CD4-positive, CD25-positive, alpha-beta regulatory T cell (primary cell): ENCODE measurements at regions not wholly inside any gene's neighbourhood (a gene's known extent, or its start where the extent isn't known, plus 50 kb on each side); places are given as distances from the start of the nearest gene placed in this dataset.

Experiments used
- ATAC-seq, 2 donors: fragments of 150-1000 bp; cut with Tn5 transposase; one replicate each; pipeline ENCODE4 v1.10.0; 2021; ENCODE audit warnings: low read depth in 2 of 2, moderate number of reproducible peaks in 2 of 2, moderate library complexity in 1 of 2
- DNase-seq, 3 donors: peaks; one replicate each; pipeline versions ENCODE4 v3.0.0 to v3.0.0-alpha.2; 2012 to 2022; ENCODE audit warnings: mixed read lengths in 1 of 3
- H3K27ac ChIP-seq: one replicate; pipeline ENCODE4 v1.7.0; 2013; ENCODE audit warnings: mild to moderate bottlenecking, low read length; ENCODE audit not compliant: insufficient read depth, poor library complexity, severe bottlenecking
- H3K27me3 ChIP-seq: one replicate; pipeline ENCODE4 v1.7.0; 2013; ENCODE audit warnings: low read length; ENCODE audit not compliant: control insufficient read depth, insufficient read depth
- H3K36me3 ChIP-seq: one replicate; pipeline ENCODE4 v1.7.0; 2013; ENCODE audit warnings: mild to moderate bottlenecking, low read length, moderate library complexity; ENCODE audit not compliant: control insufficient read depth, insufficient read depth
- H3K4me1 ChIP-seq: 2 replicates; pipeline ENCODE4 v1.7.0; 2013; ENCODE audit warnings: mild to moderate bottlenecking, low read length; ENCODE audit not compliant: insufficient read depth, control insufficient read depth, poor library complexity, severe bottlenecking
- H3K4me3 ChIP-seq: one replicate; pipeline ENCODE4 v1.7.0; 2013; ENCODE audit warnings: low read depth, mild to moderate bottlenecking, low read length, moderate library complexity
- H3K9me3 ChIP-seq, 2 experiments: 1 replicate in 1 of 2; 2 replicates in 1 of 2; pipeline ENCODE4 v1.7.0; 2013; ENCODE audit warnings: low read length in 2 of 2, mild to moderate bottlenecking in 1 of 2, moderate library complexity in 1 of 2; ENCODE audit not compliant: control insufficient read depth in 2 of 2
- H3K27ac Mint-ChIP-seq, 3 donors: one replicate each; pipeline ENCODE4 v1.8.0; 2020 to 2022; ENCODE audit warnings: mild to moderate bottlenecking in 3 of 3, mixed read lengths in 3 of 3, moderate library complexity in 2 of 3
- H3K27me3 Mint-ChIP-seq: one replicate; pipeline ENCODE4 v1.8.0; 2022; ENCODE audit warnings: mild to moderate bottlenecking, mixed read lengths
- H3K36me3 Mint-ChIP-seq: one replicate; pipeline ENCODE4 v1.8.0; 2020; ENCODE audit warnings: mixed read lengths
- H3K4me1 Mint-ChIP-seq, 4 donors: one replicate each; pipeline ENCODE4 v1.8.0; 2020 to 2022; ENCODE audit warnings: mixed read lengths in 4 of 4, mild to moderate bottlenecking in 1 of 4
- H3K4me3 Mint-ChIP-seq, 4 donors: one replicate each; pipeline ENCODE4 v1.8.0; 2020 to 2022; ENCODE audit warnings: mild to moderate bottlenecking in 4 of 4, mixed read lengths in 4 of 4, moderate library complexity in 3 of 4
- H3K9me3 Mint-ChIP-seq, 7 donors: one replicate each; pipeline ENCODE4 v1.8.0; 2020 to 2022; ENCODE audit warnings: mixed read lengths in 7 of 7, mild to moderate bottlenecking in 3 of 7, moderate library complexity in 2 of 7

DNA sequence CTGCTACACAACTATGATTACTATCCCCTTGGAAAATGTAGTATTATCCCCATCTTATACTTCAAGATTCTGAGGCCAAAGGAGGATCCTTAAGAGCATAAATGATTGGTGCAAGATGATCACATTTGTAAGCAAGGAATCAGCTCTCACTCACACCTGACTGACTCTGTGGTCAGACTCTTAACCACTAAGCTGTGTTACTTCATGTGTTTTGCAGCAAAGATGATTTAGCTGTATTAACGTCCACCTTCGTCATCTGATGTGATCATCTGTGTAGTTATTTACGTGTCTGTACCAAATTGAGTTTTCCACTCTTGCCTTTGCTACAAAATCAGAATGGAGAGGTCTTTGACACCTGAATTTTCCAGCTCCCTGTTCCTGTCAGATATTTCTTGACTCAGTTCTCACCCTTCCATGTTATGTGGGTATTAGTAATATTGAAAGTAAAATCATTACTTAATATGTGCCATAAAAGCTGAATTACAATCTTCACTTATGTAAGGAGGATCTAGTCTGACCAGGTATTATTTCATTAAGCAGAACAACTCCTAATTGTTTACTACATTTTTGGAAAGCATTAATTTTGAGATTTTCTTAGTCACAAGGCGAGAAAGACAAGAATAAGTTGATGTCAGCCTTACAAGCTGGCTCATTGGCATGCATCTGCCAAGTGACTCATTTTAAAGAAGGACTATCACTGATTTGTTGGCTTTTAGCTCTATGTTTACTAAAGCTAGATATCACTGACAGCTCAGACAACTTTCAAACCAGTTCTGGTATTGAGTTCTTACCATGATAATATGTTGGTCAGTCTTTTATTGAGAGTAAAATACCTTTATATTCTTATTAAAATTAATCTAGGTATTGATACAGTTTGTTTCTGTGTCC is 1279.8 kb upstream of the PCDH9 start:
- H3K9me3 ChIP-seq: no peaks in the 10 kb centered on the region
- no peaks in the 10 kb centered on the region for H3K4me1 Mint-ChIP-seq
- no peaks in the 10 kb centered on the region for H3K27me3 Mint-ChIP-seq
- H3K4me1 ChIP-seq: no peaks in the 10 kb centered on the region
- no peak for DNase-seq
- no peak overlapping the region for H3K27ac Mint-ChIP-seq
- no peaks in the 10 kb centered on the region for H3K27me3 ChIP-seq
- H3K36me3 ChIP-seq: no peaks in the 10 kb centered on the region
- H3K36me3 Mint-ChIP-seq: no peaks in the 10 kb centered on the region
- no peak overlapping the region for H3K4me3 ChIP-seq
- ATAC-seq: no peak
- peaks cover 0 to 29% (median 3%) of the 10 kb centered on the region in 7 donors for H3K9me3 Mint-ChIP-seq
- H3K27ac ChIP-seq: no peak overlapping the region
- H3K4me3 Mint-ChIP-seq: no peak overlapping the region

DNA sequence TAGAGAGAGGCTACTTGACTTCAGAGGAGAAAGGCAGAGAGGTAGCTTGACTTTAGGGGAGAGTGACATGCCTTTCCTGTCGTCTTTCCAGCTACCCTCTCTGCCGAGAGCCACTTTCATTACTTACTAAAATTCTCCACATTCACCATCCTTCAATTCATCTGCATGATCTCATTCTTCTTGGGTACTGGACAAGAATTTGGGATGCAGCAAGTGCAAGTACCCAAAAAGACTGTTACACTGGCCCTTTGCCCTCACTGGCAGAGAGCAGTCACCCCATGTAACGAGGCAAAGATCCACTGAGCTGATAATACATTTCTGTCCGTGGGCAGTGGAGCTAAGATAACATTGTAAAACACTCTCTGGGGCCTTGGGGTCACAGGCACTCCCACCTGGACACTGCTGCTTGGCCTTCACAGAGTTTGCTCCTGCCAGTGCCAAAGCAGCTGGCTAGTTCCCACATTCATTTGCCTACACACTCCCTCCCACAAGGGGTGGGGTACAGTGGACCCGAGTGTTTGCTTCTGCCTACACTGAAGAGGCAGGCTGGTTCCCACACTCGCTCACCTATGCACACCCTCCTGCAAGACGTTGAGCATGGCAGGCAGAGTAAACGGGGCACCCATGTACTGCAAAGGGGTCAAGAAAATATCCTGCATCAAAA is 1276.9 kb upstream of the PCDH9 start:
- no peak for ATAC-seq
- no peak for DNase-seq
- Mint-ChIP-seq H3K4me1 (no peaks in the 10 kb centered on the region), H3K27ac (no peak overlapping the region), H3K9me3 (peaks cover 0 to 22% (median 3%) of the 10 kb centered on the region in 7 donors), H3K27me3 (no peaks in the 10 kb centered on the region), H3K4me3 (no peak overlapping the region), H3K36me3 (no peaks in the 10 kb centered on the region)
- Histone ChIP-seq H3K4me1 (no peaks in the 10 kb centered on the region), H3K36me3 (no peaks in the 10 kb centered on the region), H3K4me3 (no peak overlapping the region), H3K27ac (no peak overlapping the region), H3K9me3 (no peaks in the 10 kb centered on the region), H3K27me3 (no peaks in the 10 kb centered on the region)

GRCh38 chr13:68490594-68490993 is 1260.5 kb upstream of the PCDH9 start:
- no peak overlapping the region for H3K4me3 Mint-ChIP-seq
- no peaks in the 10 kb centered on the region for H3K27me3 ChIP-seq
- ATAC-seq: no peak

GRCh38 chr13:68481130-68481529 is 1251.0 kb upstream of the PCDH9 start:
- no peaks in the 10 kb centered on the region for H3K36me3 Mint-ChIP-seq
- Histone ChIP-seq H3K4me3 (no peak overlapping the region), H3K4me1 (no peaks in the 10 kb centered on the region), H3K27me3 (no peaks in the 10 kb centered on the region), H3K36me3 (no peaks in the 10 kb centered on the region), H3K27ac (no peak overlapping the region), H3K9me3 (peaks cover 0 to 4% of the 10 kb centered on the region in 2 experiments)
- ATAC-seq: no peak
- H3K27ac Mint-ChIP-seq: no peak overlapping the region
- no peak for DNase-seq
- H3K4me3 Mint-ChIP-seq: no peak overlapping the region
- no peaks in the 10 kb centered on the region for H3K4me1 Mint-ChIP-seq
- H3K27me3 Mint-ChIP-seq: no peaks in the 10 kb centered on the region
- H3K9me3 Mint-ChIP-seq: peaks cover 0 to 18% (median 4%) of the 10 kb centered on the region in 7 donors

More at GRCh38 chr13:68490594-68490993, 1260.5 kb upstream of the PCDH9 start:
- Histone ChIP-seq H3K36me3 (no peaks in the 10 kb centered on the region), H3K4me1 (no peaks in the 10 kb centered on the region), H3K27ac (no peak overlapping the region), H3K9me3 (peaks cover 0 to 11% of the 10 kb centered on the region in 2 experiments), H3K4me3 (no peak overlapping the region)
- Mint-ChIP-seq H3K36me3 (no peaks in the 10 kb centered on the region), H3K4me1 (no peaks in the 10 kb centered on the region), H3K27ac (no peak overlapping the region), H3K27me3 (no peaks in the 10 kb centered on the region), H3K9me3 (peaks cover 0 to 33% (median 13%) of the 10 kb centered on the region in 7 donors)
- DNase-seq: no peak

GRCh38 chr13:68473834-68474326 is 1243.7 kb upstream of the PCDH9 start:
- Histone ChIP-seq H3K36me3 (no peaks in the 10 kb centered on the region), H3K27me3 (no peaks in the 10 kb centered on the region), H3K27ac (no peak overlapping the region), H3K9me3 (no peaks in the 10 kb centered on the region), H3K4me1 (no peaks in the 10 kb centered on the region), H3K4me3 (no peak overlapping the region)
- H3K27me3 Mint-ChIP-seq: no peaks in the 10 kb centered on the region
- H3K4me1 Mint-ChIP-seq: no peaks in the 10 kb centered on the region
- no peak for ATAC-seq
- peaks cover 0 to 10% (median 5%) of the 10 kb centered on the region in 7 donors for H3K9me3 Mint-ChIP-seq
- no peaks in the 10 kb centered on the region for H3K36me3 Mint-ChIP-seq
- H3K4me3 Mint-ChIP-seq: no peak overlapping the region
- H3K27ac Mint-ChIP-seq: no peak overlapping the region
- DNase-seq: no peak

GRCh38 chr13:68467160-68467559 is 1237.0 kb upstream of the PCDH9 start:
- H3K4me3 ChIP-seq: no peak overlapping the region
- peaks cover 4 to 33% (median 9%) of the 10 kb centered on the region in 7 donors for H3K9me3 Mint-ChIP-seq
- H3K4me3 Mint-ChIP-seq: no peak overlapping the region
- no peaks in the 10 kb centered on the region for H3K27me3 ChIP-seq
- no peaks in the 10 kb centered on the region for H3K9me3 ChIP-seq
- H3K27ac ChIP-seq: no peak overlapping the region
- no peaks in the 10 kb centered on the region for H3K36me3 ChIP-seq
- no peaks in the 10 kb centered on the region for H3K36me3 Mint-ChIP-seq
- H3K4me1 Mint-ChIP-seq: no peaks in the 10 kb centered on the region
- DNase-seq (no peak), ATAC-seq (no peak)
- H3K27ac Mint-ChIP-seq: no peak overlapping the region
- H3K4me1 ChIP-seq: no peaks in the 10 kb centered on the region
- no peaks in the 10 kb centered on the region for H3K27me3 Mint-ChIP-seq

- Mint-ChIP-seq H3K27ac (no peak overlapping the region), H3K36me3 (no peaks in the 10 kb centered on the region), H3K4me1 (no peaks in the 10 kb centered on the region), H3K9me3 (peaks cover 0 to 13% (median 2%) of the 10 kb centered on the region in 7 donors), H3K4me3 (no peak overlapping the region), H3K27me3 (no peaks in the 10 kb centered on the region)
- H3K4me3 ChIP-seq: no peak overlapping the region
- ATAC-seq (no peak), DNase-seq (no peak)
- no peaks in the 10 kb centered on the region for H3K4me1 ChIP-seq
- no peaks in the 10 kb centered on the region for H3K9me3 ChIP-seq
- no peaks in the 10 kb centered on the region for H3K36me3 ChIP-seq
- H3K27ac ChIP-seq: no peak overlapping the region
- no peaks in the 10 kb centered on the region for H3K27me3 ChIP-seq
Observed at GRCh38 chr13:68440874-68441273, 1210.7 kb upstream of the PCDH9 start.
